Midbrain (tissue), 1 donor: ENCODE measurements at regions not wholly inside any gene's neighbourhood (a gene's known extent, or its start where the extent isn't known, plus 50 kb on each side); places are given as distances from the start of the nearest gene placed in this dataset.

Source experiments
- DNase-seq: peaks from one replicate; lab custom pipeline; 2025; lab: John Stamatoyannopoulos, UW

DNA sequence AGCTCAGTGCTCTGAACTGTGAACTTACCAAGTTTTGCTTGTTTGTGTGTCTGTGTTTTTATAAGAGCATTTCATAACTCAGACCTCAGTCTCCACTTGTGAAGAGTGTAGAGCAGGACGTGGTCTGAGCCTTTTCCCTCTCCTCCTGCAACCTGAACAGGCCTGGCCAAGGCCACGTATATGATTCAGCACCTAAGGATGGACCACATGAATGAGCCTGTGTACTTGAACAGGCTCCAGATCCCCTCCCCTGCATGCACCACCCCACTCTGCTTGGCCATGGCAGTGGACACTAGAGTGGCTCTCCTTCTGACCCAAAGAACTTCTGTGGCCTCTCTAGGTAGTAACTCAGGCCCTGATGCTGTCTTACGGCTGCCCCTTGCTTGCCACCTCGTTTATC is 125.9 kb upstream of the FSTL4 start:
- DNase-seq, result no peak

GRCh38 chr5:133736512-133736911 is 124.2 kb upstream of the FSTL4 start:
- DNase-seq, result no peak

- no peak for DNase-seq
Measured at GRCh38 chr5:133735346-133735745, 123.0 kb upstream of the FSTL4 start.

GRCh38 chr5:133734916-133735315 is 122.6 kb upstream of the FSTL4 start:
- no peak for DNase-seq

GRCh38 chr5:133732536-133732935 is 120.2 kb upstream of the FSTL4 start:
- DNase-seq, result no peak

DNA sequence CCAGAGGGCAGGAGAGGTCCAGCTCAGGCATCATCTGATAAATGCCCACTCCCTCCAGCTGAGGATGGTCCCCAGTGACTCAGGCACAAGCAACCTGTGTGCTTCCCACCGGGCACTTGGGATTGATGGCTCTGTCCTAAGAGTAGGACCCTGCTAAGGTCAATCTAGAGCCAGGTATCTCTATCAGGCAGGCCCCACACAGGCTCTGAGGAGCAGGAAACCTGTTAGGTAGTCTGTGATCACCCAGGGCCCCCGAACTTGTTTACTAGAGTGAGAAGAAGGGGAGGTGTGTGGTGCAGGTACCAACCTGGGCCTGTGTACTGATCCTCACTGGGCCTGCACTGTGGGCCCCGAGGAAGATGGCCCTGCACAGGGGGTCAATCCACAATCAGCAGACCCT is 119.6 kb upstream of the FSTL4 start:
- no peak for DNase-seq

- DNase-seq, result no peak
Measured at GRCh38 chr5:133730866-133731265, 118.5 kb upstream of the FSTL4 start.

- no peak for DNase-seq
Measured at GRCh38 chr5:133730346-133730745, 118.0 kb upstream of the FSTL4 start.

DNA sequence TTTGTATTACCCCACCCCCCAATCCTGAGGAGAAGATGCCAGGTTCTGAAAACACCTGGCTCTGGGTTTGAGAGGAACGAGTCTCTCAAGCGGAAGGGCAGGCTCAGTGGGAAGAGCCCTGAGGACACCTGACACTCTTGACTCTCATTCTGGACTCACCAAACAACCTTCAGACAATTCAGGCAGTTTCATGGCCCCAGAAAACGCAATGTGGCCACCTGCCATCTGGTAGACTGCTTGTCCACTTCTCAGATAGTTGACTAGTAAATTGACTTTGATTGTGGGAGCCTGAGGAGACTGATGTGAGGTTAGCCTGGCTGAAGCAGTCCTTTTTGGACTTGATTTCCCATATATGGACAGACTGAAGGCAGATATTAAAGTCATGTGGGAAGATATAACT is 117.5 kb upstream of the FSTL4 start:
- DNase-seq, result no peak

DNA sequence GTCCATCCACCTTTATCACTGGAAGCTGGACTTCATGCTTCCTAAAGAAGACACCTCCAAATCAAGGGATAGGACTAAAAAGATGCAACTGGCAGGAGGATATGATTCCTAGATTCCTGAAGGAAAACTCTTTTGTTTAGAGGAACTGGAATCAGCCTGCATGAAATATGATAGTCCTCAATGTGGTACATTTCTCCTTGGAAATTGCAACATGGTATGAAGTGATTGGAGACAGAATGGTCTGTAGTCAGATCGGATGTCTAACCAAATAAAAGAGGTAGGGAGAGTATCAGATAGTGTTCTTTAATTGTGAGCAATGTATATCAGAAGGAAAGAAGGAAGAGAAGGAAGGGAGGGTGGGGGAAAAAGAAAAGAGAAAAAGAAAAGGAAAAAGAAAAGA is 116.1 kb upstream of the FSTL4 start:
- DNase-seq, result no peak

DNA sequence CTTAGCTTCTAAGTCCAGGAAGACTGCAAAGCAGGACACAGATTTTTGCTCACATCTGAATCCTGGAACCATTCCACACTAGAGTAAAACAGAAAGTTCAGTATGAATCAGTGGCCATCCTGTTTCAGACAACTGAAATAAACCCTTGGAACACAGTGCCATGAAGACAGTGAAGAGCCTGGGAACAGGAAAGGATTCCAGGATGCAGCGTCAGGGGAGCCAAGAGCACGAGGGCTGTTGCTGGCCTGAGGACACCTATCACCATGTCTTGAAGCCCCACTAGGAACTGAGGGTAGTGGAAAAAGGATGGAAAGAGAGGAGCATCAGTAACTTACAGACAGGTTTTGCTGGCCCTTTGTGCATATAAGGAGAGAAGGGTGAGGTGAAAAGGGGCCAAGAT is 115.3 kb upstream of the FSTL4 start:
- DNase-seq, result no peak

- DNase-seq, result no peak
Measured at GRCh38 chr5:133723651-133724366, 111.5 kb upstream of the FSTL4 start.

DNA sequence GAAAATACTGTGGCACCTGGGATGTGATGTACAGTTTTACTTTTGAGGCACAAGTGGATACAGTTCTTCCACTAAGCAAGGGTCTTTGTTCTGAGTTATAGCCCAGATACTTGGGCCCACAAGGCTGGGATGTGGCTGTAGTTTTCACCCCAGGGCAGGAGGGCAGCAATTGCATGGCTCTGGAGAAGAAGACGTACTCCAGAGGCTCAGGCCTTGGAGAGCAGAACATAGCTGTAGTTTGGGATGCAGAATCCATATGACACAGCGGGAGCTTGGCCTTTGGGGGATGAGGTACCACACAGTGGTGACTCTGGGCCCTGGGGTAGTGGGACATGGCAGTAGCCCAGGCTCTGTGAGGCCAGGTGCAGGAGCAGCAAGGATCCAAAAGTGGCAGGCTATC is 110.8 kb upstream of the FSTL4 start:
- no peak for DNase-seq

DNA sequence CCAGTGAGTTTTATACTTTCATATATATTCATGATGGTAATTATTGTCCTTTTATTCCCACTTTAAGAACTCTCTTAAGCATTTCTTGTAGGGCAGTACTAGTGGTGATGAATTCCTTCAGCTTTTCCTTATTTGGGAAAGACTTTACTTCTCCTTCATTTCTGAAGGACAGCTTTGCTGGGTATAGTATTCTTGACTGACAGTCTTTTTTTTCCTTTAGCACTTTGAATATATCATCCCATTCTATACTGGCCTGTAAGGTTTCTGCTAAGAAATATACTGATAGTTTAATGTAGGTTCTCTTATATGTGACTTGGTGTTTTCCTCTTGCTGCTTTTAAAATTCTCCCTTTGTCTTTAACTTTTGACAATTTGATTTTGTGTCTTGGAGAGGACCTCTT is 109.0 kb upstream of the FSTL4 start:
- no peak for DNase-seq

DNA sequence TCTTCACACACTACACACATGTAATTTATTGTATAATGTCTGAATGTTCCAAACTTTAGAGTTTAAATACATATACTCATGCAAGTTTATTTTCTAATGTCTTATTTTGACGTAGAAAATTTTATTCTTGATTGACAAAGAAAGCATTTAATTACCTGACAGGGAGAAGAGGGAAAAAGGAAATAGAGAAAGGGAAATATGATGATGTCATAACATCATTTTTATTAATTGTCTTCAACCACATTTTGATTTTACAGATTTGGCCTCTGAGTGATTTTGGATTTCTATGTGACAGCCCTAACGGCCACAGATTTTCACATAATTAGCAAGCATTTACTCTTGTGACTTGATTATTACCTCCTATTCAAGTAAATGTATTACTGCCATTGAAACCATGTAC is 106.1 kb upstream of the FSTL4 start:
- DNase-seq, result no peak

- DNase-seq, result no peak
Measured at GRCh38 chr5:133716532-133717183, 104.3 kb upstream of the FSTL4 start.

DNA sequence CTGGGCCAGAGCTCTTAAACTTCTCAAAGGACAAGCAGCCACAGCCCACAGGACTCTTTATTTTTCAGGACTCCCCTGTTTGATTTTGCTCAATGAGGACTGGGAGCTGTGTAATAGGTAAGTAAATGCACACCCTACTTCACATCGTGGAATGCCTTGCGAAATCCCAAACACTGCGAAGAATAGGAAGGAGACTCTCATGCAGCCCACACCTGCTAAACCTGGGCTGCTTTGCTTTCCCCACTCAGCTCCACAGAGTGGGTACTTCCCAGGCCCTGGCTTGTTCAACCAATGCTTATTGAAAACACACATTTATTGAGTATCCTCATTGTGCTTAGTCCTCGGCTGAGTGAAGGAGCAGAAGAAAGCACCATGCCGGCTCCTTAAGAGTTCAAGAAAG is 103.3 kb upstream of the FSTL4 start:
- no peak for DNase-seq

GRCh38 chr5:133715216-133715615 is 102.9 kb upstream of the FSTL4 start:
- no peak for DNase-seq

DNA sequence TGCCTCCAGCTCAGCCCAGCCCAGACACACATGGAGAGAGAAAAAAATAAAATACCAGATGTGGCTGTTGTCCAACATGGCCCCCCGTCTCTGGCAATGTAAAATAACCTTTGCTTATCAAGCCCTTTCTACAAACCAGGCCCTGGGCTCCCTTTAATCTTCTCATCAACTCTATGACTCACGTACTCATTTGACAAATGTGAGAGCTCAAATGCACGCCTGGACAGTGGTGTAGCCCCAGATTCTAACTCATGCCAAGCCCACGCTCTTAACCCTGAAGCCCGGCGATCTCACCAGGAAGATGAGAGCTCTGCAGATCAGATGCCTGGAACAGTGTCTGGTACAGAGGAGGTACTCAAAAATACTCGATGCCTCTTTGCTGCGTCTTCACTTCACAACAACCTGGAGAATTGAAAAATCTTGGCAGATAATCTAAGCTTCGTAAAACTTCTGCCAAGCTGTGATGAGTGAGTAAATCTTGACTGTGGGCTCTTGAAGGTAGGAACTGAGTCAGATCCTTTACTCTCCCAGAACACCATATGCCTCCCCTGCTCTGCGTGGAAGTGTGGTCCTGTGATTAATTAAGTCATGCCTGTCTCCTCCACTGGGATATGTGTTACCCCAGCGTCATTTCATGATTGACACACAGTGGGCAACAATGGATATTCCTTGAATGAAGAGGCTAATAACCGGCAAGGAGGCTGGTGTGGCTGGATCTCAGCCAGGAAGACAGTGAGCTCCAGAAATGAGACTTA is 102.0 kb upstream of the FSTL4 start:
- no peak for DNase-seq

DNA sequence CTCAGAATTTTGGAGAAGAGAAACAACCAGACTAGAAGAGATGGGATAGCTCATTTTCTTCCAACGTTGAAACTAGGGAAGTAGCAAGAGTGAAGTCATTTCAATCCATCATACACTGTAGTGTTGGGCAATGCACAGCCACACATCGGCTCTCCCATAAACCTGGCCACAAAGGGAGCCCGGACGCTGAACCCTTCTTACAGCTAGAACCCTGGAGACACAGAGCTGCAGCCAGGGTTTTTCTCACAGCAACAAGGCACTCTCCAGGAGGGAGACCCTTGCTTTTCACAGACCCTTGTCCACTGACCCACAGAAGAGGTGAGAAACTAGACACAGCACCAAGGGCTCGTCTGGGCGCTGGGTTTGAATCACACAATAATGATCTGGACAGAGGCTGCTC is 101.4 kb upstream of the FSTL4 start:
- no peak for DNase-seq

DNA sequence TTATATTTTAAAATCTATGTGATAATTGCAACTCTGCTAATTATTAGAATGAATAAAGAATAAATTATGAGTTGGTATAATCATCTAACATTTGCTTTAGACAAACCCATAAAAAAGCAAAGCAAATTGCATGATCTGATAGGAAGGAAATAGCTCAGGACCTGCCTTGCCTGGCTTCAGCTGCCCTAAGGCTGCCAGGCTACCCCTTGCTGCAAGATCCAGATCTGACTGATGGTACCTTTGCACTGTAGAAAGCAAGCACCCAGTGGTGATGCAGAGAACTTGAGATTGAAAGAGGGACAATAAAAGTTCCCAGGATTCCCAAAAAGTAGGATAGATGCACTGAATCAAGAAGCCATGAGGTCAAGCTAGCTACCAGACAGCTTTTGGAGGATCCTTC is 100.9 kb upstream of the FSTL4 start:
- DNase-seq, result no peak

GRCh38 chr5:133712562-133712961 is 100.2 kb upstream of the FSTL4 start:
- DNase-seq, result no peak

- peak; percentile 14 for DNase-seq
Measured at GRCh38 chr5:133709209-133709725, 96.9 kb upstream of the FSTL4 start.
